Stimulated activated CD4-positive, alpha-beta T cell treated with anti-CD3 and anti-CD28 coated beads, TNF-alpha, amount 100 ng/mL, for 24 hours (primary cell): ENCODE measurements at regions not wholly inside any gene's neighbourhood (a gene's known extent, or its start where the extent isn't known, plus 50 kb on each side); places are given as distances from the start of the nearest gene placed in this dataset.

ENCODE experiments used
- DNase-seq, 3 experiments: peaks; one replicate each; pipeline ENCODE4 v3.0.0-alpha.2; 2020; ENCODE audit warnings: low read depth in 3 of 3

DNA sequence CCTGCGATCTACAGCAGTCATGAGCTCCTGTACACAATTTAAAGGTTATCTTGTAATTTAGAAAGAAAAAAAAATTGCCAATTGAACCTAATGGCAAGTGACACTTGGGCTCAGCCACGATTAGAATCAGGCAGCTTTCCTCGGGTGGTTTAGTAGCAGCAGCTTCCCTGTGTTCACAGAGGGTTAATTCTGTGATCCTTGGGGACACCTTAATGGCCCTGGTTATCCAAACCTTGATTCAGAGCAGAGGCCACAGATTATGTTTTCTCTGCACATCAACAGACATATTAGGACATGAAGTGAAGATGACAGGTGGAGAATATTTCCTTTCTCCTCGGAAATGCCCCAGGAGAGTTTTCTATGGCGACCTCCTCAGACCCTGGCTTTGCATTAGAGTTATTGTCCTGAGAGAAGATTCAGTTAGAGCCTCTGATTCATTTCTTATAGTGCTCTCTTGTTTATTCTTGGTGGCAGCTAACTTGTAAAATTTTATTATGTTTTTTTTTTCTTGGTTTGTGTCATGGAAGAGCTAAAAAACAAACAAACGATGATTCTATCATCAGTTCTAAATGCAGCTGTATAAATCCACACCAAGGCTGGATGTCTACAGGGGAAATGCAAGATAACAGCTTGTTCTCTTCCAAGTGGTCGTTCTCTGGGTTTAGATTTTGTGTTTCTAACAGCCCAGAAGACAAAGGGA is 351.2 kb upstream of the DYNLRB2 start:
- no peak for DNase-seq

DNA sequence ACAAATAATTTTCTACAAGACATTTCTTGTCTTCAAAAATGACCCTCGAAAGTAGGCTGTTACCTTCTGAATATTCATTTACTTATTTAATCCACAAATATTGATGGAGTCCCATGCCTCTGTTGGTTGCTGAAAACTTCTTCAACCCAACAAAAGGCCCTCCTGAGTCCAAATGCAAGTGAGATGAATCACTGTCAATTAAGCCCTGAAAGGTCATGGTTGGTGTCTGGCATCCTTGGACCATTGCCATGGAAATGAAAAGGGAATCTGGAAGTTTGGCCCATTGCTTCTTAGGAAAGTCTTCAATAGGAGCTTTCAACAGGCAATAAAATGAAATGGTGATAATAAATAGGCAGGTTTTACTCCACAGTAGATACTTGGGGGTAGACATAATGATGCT is 364.7 kb upstream of the DYNLRB2 start:
- no peak for DNase-seq

DNA sequence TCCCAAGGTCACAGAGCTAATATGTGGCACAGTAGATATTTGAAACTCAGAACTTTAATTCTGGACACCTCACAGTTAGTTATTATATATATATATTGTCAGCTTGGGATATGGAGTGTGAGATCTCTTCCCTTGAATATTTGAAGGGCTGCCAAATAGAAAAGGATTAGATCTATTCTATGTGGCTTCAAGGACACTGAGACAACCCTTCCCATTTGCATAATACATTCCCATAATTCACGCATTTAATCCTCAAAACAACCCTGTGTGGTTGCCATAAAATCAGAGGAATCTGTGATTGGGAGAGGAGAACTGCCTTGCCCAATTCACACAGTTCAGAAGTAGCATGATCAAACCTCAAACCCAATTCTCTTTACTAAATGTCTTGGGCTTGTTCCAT is 365.8 kb upstream of the DYNLRB2 start:
- no peak for DNase-seq

DNA sequence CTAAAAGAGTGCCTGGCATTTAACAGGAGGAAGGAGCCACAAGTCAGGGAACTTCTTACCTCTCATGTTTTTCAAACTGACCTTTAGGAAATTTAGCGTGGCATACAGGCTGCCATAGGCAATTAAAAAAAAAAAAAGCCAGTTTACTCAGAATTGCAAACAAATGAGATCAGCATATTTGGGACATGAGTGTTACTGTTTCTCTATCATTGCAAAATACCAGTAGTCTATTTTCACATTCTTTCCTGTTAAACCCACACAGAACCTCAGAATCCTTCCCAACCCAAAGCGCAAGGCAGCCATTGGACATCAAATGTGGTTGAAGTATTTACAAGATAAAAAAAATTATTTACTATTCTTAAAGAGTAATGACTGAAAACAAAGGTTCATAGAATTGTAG is 366.4 kb upstream of the DYNLRB2 start:
- DNase-seq, result no peak

DNA sequence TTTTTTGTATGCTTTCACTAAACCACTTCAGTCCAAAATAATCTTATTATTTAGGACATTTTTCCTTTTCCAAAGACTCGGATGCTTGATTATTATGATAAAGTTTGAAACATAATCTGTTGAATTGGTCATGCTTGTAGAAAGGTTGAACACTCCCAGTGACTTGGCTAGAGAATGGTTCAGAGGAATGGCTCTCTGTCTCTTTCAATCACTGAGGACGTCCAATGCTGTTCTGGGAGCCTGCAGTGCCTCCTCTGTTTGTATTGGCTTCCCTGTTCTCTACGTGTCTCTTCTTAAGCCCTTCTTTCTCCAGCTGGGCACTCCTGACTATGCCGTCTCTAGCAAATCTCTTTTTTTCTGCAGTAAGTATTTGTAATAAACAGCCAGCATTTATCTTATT is 369.0 kb upstream of the DYNLRB2 start:
- DNase-seq, result no peak

DNA sequence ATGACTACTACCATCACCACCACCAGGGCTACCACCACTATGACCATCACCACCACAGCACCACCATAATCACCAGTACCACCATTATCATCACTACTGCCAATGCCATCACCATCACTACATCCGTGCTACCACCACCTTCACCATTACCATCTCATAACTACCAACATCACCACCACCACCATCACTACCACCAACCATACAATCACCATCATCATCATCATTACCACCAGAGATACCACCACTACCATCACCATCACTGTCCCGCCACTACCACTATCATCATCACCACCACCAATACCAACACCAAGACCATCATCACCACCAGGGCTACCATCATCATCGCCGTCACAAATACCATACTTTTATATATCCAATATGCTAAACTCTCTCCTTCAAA is 369.6 kb upstream of the DYNLRB2 start:
- no peak for DNase-seq

DNA sequence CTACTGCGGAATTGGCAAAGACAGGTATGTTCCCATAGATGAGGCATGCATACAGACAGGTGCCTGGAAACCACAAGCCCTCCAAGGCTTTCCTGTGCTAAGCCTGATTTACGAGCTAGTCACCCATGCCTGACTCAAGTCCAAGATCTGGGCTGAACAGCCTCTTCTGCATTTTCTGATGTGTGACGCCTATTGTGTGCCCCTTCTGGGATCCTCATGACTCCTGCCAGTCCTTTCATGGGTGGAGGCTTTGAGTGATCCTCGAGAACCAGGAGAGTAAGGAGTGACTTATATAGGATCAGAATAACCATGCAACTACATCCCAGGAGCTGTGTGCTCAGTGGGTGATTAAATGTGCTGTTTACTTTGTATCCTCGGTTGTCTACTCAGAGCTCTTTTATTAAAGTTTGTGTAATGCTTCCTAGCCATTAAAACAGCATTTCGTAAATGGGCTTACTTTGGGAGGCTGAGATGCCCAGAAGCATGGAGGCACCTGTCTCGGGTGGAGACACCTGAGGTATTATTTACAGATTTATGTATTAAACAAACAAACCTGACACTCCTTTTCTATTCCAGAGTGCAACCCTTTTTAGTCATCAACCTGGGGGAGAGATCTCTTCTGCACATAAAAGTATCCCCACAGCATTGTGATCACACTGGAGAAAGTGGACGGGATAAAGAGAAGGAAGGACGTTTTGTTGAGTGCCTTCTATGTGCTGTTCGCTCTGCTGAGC is 373.0 kb upstream of the DYNLRB2 start:
- no peak for DNase-seq

DNA sequence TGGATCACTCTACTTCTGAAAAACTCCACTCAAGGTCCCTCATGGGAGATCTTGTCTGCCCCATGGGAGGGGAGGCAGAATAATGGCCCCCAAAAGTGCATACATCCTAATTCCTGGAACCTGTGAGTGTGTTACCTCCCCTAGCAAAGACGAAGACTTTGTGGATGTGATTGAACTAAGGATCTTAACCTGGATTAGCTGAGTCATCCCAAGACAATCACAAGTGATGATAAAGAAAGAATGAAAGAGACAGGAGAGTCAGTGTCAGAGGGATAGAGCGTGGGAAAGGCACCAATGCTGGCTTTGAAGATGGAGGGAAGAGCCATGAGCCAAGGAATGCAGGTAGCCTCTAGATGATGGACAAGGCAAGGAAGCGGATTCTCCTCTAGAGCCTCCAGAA is 374.7 kb upstream of the DYNLRB2 start:
- DNase-seq, result no peak

DNA sequence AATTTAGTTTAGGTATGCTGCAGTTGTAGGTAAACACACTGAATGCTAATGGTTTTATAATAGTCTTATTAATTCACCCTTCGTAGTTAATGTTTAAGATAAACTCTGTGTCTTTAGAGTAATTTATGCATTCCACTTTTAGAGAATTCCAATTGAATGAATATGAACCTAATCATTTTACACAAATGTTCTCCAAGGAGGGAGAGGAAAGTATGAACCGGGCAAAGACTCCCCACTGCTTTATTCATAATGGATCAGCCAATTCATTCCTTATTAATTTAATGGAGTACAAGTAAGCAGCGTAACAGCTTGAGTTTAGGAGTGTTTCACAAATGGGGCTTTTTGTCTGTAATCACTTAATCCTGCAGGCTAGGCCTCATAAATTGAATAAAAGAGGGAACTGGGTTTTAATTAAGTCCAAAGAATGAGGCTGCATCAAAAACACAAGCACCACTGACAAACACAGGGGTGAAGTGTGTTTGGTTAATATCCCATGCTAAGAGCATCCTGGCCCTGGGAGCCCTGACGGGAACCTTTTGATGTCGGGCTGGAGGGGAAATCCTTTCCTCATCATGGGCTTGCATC is 375.7 kb upstream of the DYNLRB2 start:
- DNase-seq, result no peak

DNA sequence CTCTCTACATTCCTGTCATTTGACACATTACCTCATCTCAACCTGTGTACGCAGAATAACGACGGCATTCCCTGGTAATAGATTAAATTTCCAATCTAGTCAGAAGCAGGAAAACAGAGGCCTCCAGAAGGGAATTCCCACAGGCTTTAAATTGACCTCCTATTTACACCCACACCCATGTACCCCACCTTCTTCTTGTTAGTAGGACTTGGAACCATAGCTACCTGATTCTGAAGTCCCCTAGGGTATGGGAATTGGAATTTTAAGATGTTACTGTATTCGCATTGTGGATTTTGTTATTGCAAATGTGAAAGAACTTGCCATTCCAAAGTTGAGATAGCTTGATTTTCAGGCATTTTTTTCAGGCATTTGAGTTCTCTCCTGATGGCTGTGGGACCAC is 377.5 kb upstream of the DYNLRB2 start:
- no peak for DNase-seq

DNA sequence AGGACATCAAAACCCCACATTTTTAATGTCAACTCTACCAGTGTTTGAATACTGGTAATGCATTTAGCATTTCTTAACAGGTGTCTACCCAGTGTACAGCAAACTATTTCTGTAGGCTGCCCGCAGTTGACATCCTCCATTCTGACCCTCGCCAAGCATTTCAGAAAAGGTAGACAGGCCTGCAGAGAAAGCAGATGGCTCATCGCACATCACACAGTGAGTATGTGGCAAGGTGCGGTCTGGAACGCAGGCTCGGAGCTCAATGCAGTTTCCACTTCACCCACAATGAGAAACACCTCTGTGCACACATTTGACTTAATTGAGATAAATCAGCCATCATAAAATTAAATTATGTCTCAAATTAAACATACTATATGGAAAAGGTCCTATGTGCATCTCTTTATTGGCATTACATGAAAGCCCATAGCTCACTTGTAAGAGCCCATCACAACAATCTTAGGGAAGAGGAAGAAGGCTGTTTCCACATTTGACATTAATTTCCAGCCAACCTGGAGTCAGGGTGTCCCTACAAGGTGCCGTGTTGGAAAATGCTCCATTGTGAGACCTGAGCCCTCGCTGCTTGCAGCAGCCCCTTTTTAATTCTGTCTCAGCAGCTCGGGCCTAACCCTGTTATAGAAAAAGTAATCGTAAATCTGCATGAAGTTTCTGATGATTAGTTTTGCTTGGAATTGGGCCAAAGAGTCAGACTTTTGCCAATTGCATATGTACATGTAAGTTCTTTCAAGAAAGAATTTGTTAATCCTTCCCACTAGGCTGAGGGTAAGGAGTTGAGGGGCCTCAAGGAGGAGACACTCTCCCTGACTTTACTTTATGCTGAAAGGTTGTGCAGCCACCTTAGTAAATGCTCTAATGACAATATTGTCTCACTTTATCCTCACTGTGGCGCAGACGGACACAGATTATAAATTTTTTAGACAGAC is 378.7 kb upstream of the DYNLRB2 start:
- no peak for DNase-seq

DNA sequence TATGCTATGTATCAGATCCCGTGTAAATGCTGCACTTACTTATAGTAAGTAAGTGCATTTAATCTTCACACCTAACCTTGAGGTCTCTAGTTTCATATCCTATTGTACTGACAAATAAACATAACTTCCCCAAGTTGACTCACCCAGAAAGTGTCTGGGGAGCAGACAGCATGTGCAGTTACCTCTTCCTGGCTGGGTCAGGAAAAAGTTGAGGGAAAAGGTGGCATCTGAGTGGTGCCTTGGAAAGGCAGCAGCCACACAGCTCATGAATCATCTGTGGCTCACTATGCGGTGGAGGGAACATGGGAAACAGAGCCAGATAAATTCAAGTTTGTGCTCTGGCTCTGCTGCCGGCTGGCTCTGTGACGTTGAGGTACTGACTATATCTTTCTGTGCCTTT is 382.0 kb upstream of the DYNLRB2 start:
- no peak for DNase-seq

DNA sequence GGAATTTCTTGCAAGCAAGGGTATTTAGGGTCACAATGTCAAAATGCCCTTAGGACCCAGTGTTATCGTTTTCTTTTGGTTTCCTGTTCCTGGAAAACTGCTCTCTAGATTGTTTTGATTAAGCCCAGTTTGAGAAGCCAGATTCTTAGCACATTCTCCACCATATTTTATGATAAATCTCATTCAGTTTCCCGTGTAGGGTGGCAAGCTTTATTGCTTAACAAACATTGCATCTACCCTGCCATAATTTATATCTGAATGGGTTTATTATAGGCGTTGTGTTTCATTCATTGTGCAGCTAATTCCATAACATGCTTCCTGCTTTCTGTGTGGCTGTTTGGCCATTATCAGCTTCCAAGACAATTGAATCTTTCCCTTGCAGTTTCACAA is 389.1 kb upstream of the DYNLRB2 start:
- no peak for DNase-seq

DNA sequence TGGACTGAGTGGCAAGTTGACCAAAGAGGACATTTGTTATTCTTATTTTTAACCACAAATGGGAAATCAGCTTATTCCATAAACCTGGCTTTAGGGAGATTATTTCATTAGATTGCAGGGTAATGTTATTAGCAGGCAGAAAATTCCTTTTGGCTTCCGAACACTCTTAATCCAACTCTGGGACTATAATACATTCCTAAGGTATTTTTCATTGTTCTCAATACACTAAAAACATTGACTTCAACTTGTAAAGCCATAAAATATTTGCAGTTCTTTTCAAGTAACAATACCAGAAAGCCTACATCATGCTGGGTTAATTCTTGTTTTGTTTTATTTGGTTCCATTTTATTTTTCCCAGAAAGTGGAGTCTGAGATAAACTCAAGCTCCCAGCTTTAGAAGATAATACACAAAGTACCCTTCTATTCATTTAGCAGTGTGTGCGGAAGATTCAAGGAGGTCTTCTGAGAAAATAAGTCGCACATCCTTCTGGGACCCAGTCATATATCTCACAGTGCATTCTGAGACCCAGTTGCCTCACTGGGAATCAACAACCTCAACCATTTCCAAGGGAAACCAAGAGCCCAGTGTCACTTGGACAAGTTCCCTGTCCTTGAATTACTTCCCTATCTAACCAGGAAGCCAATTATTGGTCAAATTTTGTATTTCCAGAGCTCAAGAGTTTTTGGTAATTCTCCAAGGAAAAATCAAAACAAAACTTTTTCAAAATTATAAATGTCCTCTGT is 389.6 kb upstream of the DYNLRB2 start:
- no peak for DNase-seq

DNA sequence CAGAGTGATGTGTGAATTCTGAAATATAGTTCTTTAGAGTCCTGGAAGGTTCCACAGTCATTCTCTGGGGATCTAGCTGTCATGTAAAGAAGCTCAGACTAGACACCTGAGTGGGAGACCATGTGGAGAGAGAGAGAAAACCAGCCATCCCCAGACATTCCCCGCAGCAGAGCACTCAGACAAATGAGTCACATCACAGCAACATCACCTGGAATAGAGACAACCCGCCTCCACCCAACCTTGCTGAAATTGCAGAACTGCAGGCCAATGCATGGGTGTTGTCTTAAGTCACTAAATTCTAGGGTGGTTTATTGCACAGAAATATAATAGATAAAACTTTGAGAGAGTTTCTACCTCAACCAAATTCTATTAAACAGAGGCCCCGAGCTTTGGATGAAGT is 392.0 kb upstream of the DYNLRB2 start:
- no peak for DNase-seq

DNA sequence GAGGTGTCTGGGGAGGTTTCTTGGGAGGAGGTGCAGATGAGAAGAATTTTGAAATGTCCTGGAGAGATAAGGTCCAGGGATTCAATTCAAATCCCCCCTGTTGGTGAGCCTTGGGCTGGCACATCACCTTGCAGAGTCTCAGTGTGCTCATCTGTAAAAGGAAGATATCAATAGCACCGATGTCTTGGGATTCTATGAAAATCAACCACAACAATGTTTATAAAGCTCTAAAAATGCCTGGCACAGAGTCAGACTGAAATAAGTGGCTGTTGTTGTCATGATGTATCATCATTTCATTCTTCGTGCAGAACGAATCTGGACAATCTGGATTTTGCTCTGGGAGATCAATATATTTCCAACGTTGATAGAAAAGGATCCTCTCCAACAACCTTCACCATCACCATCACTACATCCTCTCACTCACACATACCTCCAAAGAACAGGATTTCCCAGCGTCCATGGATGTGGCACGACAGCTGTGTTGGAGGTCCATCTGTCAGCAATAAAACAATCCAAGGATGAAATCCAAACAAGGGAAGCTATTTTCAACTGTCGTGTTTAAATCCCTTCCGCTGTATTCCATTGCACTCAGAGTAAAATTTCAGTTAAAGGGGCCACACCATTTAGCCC is 393.7 kb upstream of the DYNLRB2 start:
- DNase-seq, result no peak

DNA sequence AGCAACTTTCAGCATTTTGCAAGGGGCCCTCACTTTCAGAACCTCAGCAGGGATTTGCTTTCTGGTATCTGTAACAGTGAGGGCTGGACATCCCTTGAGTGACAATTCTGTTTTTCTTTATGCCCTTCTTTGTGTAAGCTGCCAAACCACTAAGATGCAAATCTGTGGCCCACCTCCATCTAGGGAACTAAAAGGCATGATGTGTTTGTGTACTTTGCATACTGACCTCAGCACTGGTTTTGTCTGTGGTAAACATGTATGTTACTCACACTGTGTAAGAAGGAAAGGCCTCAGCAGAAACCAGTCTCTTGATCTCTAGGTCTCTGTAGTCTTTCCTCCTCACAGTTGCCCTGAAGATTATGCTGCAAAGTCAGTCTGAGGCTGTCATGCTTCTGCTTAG is 396.6 kb upstream of the DYNLRB2 start:
- DNase-seq, result no peak

DNA sequence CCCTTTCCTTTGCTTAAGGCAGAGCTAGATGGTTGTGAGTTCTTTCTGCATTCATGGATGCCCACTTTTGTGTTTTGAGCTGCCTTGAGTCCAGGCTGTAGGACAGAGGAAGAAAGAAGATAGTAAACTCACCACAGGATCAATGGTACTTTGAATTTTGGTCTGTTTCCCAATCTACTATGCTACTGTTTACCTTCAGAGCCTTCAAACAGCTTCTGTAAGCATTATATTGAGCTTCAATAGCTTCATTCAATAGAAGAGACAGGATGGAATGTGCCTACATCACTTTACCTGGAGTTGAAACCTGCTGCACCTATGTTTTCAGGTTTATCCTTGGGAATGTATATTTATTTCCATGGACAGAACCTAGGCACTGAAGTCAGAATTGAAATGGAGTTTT is 397.9 kb upstream of the DYNLRB2 start:
- no peak for DNase-seq

DNA sequence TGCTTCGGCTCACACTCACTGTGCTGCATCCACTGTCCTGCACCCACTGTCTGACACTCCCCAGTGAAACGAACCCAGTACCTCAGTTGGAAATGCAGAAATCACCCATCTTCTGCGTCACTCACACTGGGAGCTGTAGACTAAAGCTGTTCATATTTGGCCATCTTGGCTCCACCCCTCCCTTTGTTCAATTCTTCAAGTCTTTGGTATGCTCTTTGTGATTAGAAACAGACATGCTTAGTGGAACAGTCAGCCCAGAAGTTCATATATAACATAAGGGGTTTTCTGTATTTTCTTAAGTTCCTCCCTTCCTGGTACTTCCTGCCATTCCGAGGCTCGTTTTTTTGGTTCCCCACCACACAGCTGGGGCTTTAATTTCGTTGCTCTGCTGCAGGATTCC is 398.5 kb upstream of the DYNLRB2 start:
- no peak for DNase-seq

DNA sequence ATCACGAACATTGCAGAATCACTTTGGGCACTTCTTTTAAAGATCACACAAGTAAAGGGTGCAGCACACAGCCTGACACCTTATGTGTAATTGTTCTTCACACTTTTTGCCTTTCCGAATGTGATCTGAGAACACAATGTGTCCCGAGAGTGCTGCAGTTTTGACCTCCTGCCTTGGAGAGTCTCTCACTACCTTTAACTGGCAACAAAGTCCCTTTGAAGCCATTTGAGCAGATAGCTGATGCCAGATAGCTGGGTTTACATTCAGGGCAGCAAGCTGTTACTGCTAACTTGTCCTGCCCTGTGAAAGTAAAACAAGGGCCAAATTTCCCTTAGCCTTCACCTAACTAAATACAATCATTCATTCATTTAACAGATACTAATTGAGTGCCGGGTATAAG is 411.0 kb upstream of the DYNLRB2 start:
- no peak for DNase-seq

DNA sequence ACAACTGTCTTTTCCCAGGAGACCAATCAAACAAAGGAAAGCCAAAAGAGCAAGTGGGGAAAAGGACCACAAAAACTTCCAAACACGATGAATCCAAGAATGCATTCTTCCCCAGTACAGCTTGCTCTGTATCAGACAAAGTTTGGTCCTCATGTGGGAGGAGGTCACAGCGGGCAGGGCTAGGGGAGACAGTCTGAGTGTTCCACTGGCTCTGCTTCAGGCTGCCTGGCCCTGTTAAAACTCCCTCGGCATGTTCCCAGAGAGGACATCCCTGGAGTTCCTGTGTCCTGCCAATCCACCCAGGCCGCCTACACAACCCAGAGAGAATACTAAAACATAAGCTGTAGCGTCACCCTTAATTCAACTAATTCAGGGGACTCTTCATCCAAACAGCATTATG is 415.1 kb upstream of the DYNLRB2 start:
- no peak for DNase-seq
